Endothelial cell of umbilical vein (primary cell): ENCODE measurements at regions not wholly inside any gene's neighbourhood (a gene's known extent, or its start where the extent isn't known, plus 50 kb on each side); places are given as distances from the start of the nearest gene placed in this dataset.

ENCODE experiments used
- BruUV-seq: library from RNA; stranded (reverse); fragments of 400-500 nt; replicated peaks from 2 replicates; lab custom pipeline; 2021; lab: Mats Ljungman, UMichigan
- CTCF ChIA-PET: fragments of 300-600, 350-600 bp; sonication (Branson Sonifier 250); formaldehyde crosslinking; loops from one replicate; lab custom pipeline; 2021; ENCODE audit warnings: antibody characterized with exemption, inconsistent platforms; lab: Charles Lee
- POLR2A ChIA-PET: fragments of 300-600, 350-600 bp; sonication (Branson Sonifier 250); formaldehyde crosslinking; loops from one replicate; lab custom pipeline; 2021; ENCODE audit warnings: antibody characterized with exemption, inconsistent platforms; lab: Charles Lee
- DNase-seq: peaks from one replicate; pipeline ENCODE4 v3.0.0-alpha.2; 2011; ENCODE audit warnings: low read depth, low spot score
- FAIRE-seq: peaks from 2 replicates; lab custom pipeline; 2011; peaks lifted over from hg19 to GRCh38; lab: Jason Lieb, UNC
- H2AFZ ChIP-seq: 2 replicates; pipeline ENCODE4 v1.6.0; 2012; ENCODE audit warnings: low read depth, low read length, control low read depth, inconsistent platforms
- H3K27ac ChIP-seq: 2 replicates; pipeline ENCODE4 v1.5.1; 2011; ENCODE audit warnings: low read depth, mild to moderate bottlenecking, control low read depth, low read length, moderate library complexity; ENCODE audit not compliant: insufficient read depth
- H3K27me3 ChIP-seq, 2 experiments: 2 replicates each; pipeline versions ENCODE4 v1.6.0 to v1.6.1; 2011; ENCODE audit warnings: low read length in 2 of 2, mixed read lengths in 1 of 2; ENCODE audit not compliant: control insufficient read depth in 2 of 2, insufficient read depth in 2 of 2
- H3K36me3 ChIP-seq, 2 experiments: 2 replicates in 1 of 2; 3 replicates in 1 of 2; pipeline ENCODE4 v1.5.1; 2011; ENCODE audit warnings: low read length in 2 of 2, mild to moderate bottlenecking in 1 of 2, moderate library complexity in 1 of 2; ENCODE audit not compliant: control insufficient read depth in 2 of 2, insufficient read depth in 2 of 2; ENCODE audit errors: extremely low read depth in 1 of 2
- H3K4me1 ChIP-seq: 3 replicates; pipeline ENCODE4 v1.5.1; 2011; ENCODE audit warnings: mild to moderate bottlenecking, low read length; ENCODE audit not compliant: control insufficient read depth, insufficient read depth; ENCODE audit errors: extremely low read depth
- H3K4me2 ChIP-seq: 2 replicates; pipeline ENCODE4 v1.6.1; 2011; ENCODE audit warnings: low read length, control low read depth, mixed read lengths; ENCODE audit not compliant: insufficient read depth
- H3K4me3 ChIP-seq, 3 experiments: fragments of 200-600 bp in 1 of 3; sonication (generic), shearing (Covaris generic) in 1 of 3; replicated peaks in 1 of 3; 2 replicates each; pipeline ENCODE4 v1.5.1; 2011 to 2016; ENCODE audit warnings: control low read depth in 3 of 3, low read length in 3 of 3, mild to moderate bottlenecking in 2 of 3, inconsistent platforms in 1 of 3, low read depth in 1 of 3, moderate library complexity in 1 of 3; ENCODE audit not compliant: insufficient read depth in 1 of 3
- H3K79me2 ChIP-seq: 2 replicates; pipeline ENCODE4 v1.6.0; 2012; ENCODE audit warnings: low read length, inconsistent platforms; ENCODE audit not compliant: control insufficient read depth, insufficient read depth
- H3K9ac ChIP-seq: replicated peaks from 2 replicates; pipeline ENCODE3; 2011; ENCODE audit warnings: low read length, control low read depth; ENCODE audit not compliant: insufficient read depth; ENCODE audit errors: extremely low read depth
- H3K9me1 ChIP-seq: replicated peaks from 3 replicates; pipeline ENCODE4 v1.6.0; 2011; ENCODE audit warnings: mild to moderate bottlenecking, low read length; ENCODE audit not compliant: control insufficient read depth, insufficient read depth; ENCODE audit errors: extremely low read depth
- H3K9me3 ChIP-seq: replicated peaks from 2 replicates; pipeline ENCODE4 v1.5.1; 2012; ENCODE audit warnings: low read length, inconsistent platforms; ENCODE audit not compliant: control insufficient read depth, insufficient read depth
- H4K20me1 ChIP-seq: replicated peaks from 2 replicates; pipeline ENCODE3; 2011; ENCODE audit warnings: mild to moderate bottlenecking, low read length; ENCODE audit not compliant: control insufficient read depth, insufficient read depth; ENCODE audit errors: extremely low read depth
- EZH2 ChIP-seq: IDR thresholded peaks from 2 replicates; pipeline ENCODE4 v1.6.1; 2012; ENCODE audit warnings: borderline replicate concordance, low read depth, mild to moderate bottlenecking, moderate library complexity, low read length, inconsistent platforms; ENCODE audit not compliant: severe bottlenecking
- FOS ChIP-seq: IDR thresholded peaks from 2 replicates; pipeline ENCODE4 v1.6.1; 2011; ENCODE audit warnings: mild to moderate bottlenecking, low read length, moderate library complexity, borderline replicate concordance; ENCODE audit not compliant: insufficient read depth
- GATA2 ChIP-seq: IDR thresholded peaks from 2 replicates; pipeline ENCODE4 v1.7.0; 2011; ENCODE audit warnings: low read depth, mild to moderate bottlenecking, moderate library complexity, mixed read lengths, low read length; ENCODE audit not compliant: insufficient read length, insufficient read depth
- JUN ChIP-seq: IDR thresholded peaks from 2 replicates; pipeline ENCODE4 v1.6.1; 2011; ENCODE audit warnings: borderline replicate concordance, low read depth; ENCODE audit not compliant: insufficient read length, insufficient read depth
- MYC ChIP-seq: IDR thresholded peaks from one replicate; pipeline ENCODE4 v1.6.1; 2011; ENCODE audit warnings: mild to moderate bottlenecking, low read depth, low read length
- POLR2A ChIP-seq: IDR thresholded peaks from 2 replicates; pipeline ENCODE4 v1.6.1; 2012; ENCODE audit warnings: low read depth, mild to moderate bottlenecking, control low read depth, low read length
- POLR2AphosphoS5 ChIP-seq: IDR thresholded peaks from 2 replicates; pipeline ENCODE4 v1.6.1; 2012; ENCODE audit warnings: low read depth, mild to moderate bottlenecking, control low read depth, low read length, moderate library complexity; ENCODE audit not compliant: insufficient read depth
- dilution Hi-C: fragments of 300-500 bp; cut with MboI; formaldehyde crosslinking; loops from one replicate; pipeline ENCODE4 v1.15.0; 2019; ENCODE audit warnings: low sequenced_read_pairs; ENCODE audit not compliant: extremely low pct_ligation_motif_present
- intact Hi-C: fragments of 100-400 bp; cut with micrococcal nuclease; formaldehyde crosslinking; loops from one replicate; pipeline ENCODE4 v1.10.0; 2022
- TF ChIP-seq, protein P1 (sequence below): IDR thresholded peaks from 2 replicates; pipeline ENCODE4 v1.6.1; 2011; ENCODE audit not compliant: insufficient read depth, insufficient read length

DNA sequence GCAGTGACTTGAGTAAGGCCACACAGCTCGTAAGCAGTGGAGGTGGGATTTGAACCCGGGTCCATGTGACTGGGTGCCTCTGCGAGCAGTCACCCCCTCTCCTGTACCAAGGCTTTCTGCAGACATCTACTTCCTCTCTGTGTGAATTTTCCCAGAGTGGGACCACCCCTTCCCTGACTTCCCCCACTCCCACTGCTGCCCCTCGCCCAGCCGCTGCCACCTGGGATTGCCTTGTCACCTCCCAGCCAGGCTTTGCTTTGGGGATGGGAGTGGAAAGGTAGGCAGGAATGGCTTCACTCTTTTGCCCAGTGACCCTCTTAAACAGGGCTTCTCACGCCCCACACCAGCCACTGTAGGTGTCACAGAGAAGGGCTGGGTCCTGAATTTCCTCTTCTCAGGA is 105.2 kb upstream of the SEC14L1 start:
- H4K20me1 ChIP-seq: no peaks in the 10 kb centered on the region
- DNase-seq: no peak
- dilution Hi-C loops (no loop called here), intact Hi-C loops (no loop called here)
- no TSS peak for BruUV-seq
- ChIA-PET POLR2A (no interaction called here), CTCF (interaction anchor here (1.6 to 1.8 kb wide), 2 partner anchors 11 to 21 kb away, joined by 3 to 7 read pairs; no protein-coding TSS in a partner anchor)
- H3K27ac ChIP-seq: no peak overlapping the region
- H2AFZ ChIP-seq: no peak overlapping the region
- no peak overlapping the region for H3K4me3 ChIP-seq
- no peak overlapping the region for H3K9ac ChIP-seq
- H3K4me1 ChIP-seq: no peaks in the 10 kb centered on the region
- H3K9me1 ChIP-seq: no peaks in the 10 kb centered on the region
- TF ChIP-seq GATA2 (no peak), EZH2 (no peak), JUN (no peak), POLR2AphosphoS5 (no peak), MYC (no peak), FOS (no peak), POLR2A (no peak)
- TF ChIP-seq, protein P1, sequence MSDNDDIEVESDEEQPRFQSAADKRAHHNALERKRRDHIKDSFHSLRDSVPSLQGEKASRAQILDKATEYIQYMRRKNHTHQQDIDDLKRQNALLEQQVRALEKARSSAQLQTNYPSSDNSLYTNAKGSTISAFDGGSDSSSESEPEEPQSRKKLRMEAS: no peak
- no peak overlapping the region for H3K4me2 ChIP-seq
- no peak for FAIRE-seq
- H3K27me3 ChIP-seq: no peaks in the 10 kb centered on the region
- no peaks in the 10 kb centered on the region for H3K79me2 ChIP-seq
- no peaks in the 10 kb centered on the region for H3K9me3 ChIP-seq
- no peaks in the 10 kb centered on the region for H3K36me3 ChIP-seq
